PC-3 (cell line): ENCODE measurements at regions not wholly inside any gene's neighbourhood (a gene's known extent, or its start where the extent isn't known, plus 50 kb on each side); places are given as distances from the start of the nearest gene placed in this dataset.

Experiments
- ATAC-seq: fragments of 200-7000 bp; cut with Tn5 transposase; 2 replicates; pipeline ENCODE4 v1.9.1; 2020; ENCODE audit warnings: mild to moderate bottlenecking, moderate library complexity
- BruUV-seq: library from RNA; stranded (reverse); fragments of 400-500 nt; replicated peaks from 2 replicates; lab custom pipeline; 2021; lab: Mats Ljungman, UMichigan
- CTCF ChIA-PET: fragments of 300-600 bp; sonication (Branson Sonifier 250); formaldehyde crosslinking; loops from one replicate; lab custom pipeline; 2022; ENCODE audit warnings: antibody characterized with exemption; lab: Charles Lee
- POLR2A ChIA-PET: fragments of 300-600 bp; sonication (Branson Sonifier 250); formaldehyde crosslinking; loops from one replicate; lab custom pipeline; 2022; ENCODE audit warnings: antibody characterized with exemption; ENCODE audit not compliant: unreplicated experiment; lab: Charles Lee
- DNase-seq: peaks from one replicate; pipeline ENCODE4 v3.0.0-alpha.2; 2015
- H2AFZ ChIP-seq: fragments of 300-600 bp; sonication (generic); 2 replicates; pipeline ENCODE4 v1.6.0; 2016; ENCODE audit warnings: antibody characterized with exemption, low read length
- H3F3A ChIP-seq: fragments of 300-600 bp; sonication (generic); one replicate; pipeline ENCODE4 v1.6.0; 2017; ENCODE audit warnings: antibody characterized with exemption, low read length, control low read depth, mild to moderate bottlenecking; ENCODE audit not compliant: unreplicated experiment
- H3K27ac ChIP-seq: fragments of 300-600 bp; sonication (generic); 2 replicates; pipeline ENCODE4 v1.5.1; 2016; ENCODE audit warnings: mild to moderate bottlenecking, low read length
- H3K27me3 ChIP-seq: fragments of 300-600 bp; sonication (generic); 2 replicates; pipeline ENCODE4 v1.6.1; 2016; ENCODE audit warnings: low read length, mixed read lengths
- H3K36me3 ChIP-seq: fragments of 300-600 bp; sonication (generic); 2 replicates; pipeline ENCODE4 v1.6.1; 2016; ENCODE audit warnings: low read depth, mixed run types, low read length, mixed read lengths
- H3K4me1 ChIP-seq: fragments of 300-600 bp; sonication (generic); 2 replicates; pipeline ENCODE4 v1.5.1; 2016; ENCODE audit warnings: low read length; ENCODE audit not compliant: insufficient read depth
- H3K4me2 ChIP-seq: fragments of 300-600 bp; sonication (generic); 2 replicates; pipeline ENCODE4 v1.6.0; 2016; ENCODE audit warnings: low read length
- H3K4me3 ChIP-seq: fragments of 300-600 bp; sonication (generic); 2 replicates; pipeline ENCODE4 v1.5.1; 2016; ENCODE audit warnings: mild to moderate bottlenecking, low read length, mixed read lengths
- H3K79me2 ChIP-seq: fragments of 300-600 bp; sonication (generic); 2 replicates; pipeline ENCODE4 v1.6.1; 2017; ENCODE audit warnings: low read length, mixed read lengths
- H3K9ac ChIP-seq: fragments of 300-600 bp; sonication (generic); 2 replicates; pipeline ENCODE4 v1.6.0; 2016; ENCODE audit warnings: mild to moderate bottlenecking, low read length
- H3K9me2 ChIP-seq: fragments of 300-600 bp; sonication (generic); replicated peaks from 2 replicates; pipeline ENCODE4 v1.6.1; 2016; ENCODE audit warnings: mixed run types, low read length, mixed read lengths
- H3K9me3 ChIP-seq: fragments of 300-600 bp; sonication (generic); 2 replicates; pipeline ENCODE4 v1.6.1; 2016; ENCODE audit warnings: low read length, mixed read lengths
- H4K20me1 ChIP-seq: fragments of 300-600 bp; sonication (generic); 2 replicates; pipeline ENCODE4 v1.6.1; 2016; ENCODE audit warnings: low read length, mixed read lengths
- CTCF ChIP-seq: fragments of 300-600 bp; sonication (generic); conservative IDR thresholded peaks from 2 replicates; pipeline ENCODE4 v1.5.1; 2017; ENCODE audit warnings: antibody characterized with exemption, low read depth, mild to moderate bottlenecking, low read length
- EZH2 ChIP-seq: fragments of 300-600 bp; sonication (generic); IDR thresholded peaks from one replicate; pipeline ENCODE4 v1.6.1; 2017; ENCODE audit warnings: antibody characterized with exemption, mild to moderate bottlenecking, low read length; ENCODE audit not compliant: unreplicated experiment
- EZH2phosphoT487 ChIP-seq: fragments of 300-600 bp; sonication (generic); IDR thresholded peaks from 2 replicates; pipeline ENCODE4 v1.6.1; 2018; ENCODE audit warnings: mild to moderate bottlenecking, antibody characterized with exemption, low read length, borderline replicate concordance
- intact Hi-C: fragments of 100-400 bp; cut with micrococcal nuclease; formaldehyde crosslinking; loops from 2 replicates; pipeline ENCODE4 v1.9.0; 2023

DNA sequence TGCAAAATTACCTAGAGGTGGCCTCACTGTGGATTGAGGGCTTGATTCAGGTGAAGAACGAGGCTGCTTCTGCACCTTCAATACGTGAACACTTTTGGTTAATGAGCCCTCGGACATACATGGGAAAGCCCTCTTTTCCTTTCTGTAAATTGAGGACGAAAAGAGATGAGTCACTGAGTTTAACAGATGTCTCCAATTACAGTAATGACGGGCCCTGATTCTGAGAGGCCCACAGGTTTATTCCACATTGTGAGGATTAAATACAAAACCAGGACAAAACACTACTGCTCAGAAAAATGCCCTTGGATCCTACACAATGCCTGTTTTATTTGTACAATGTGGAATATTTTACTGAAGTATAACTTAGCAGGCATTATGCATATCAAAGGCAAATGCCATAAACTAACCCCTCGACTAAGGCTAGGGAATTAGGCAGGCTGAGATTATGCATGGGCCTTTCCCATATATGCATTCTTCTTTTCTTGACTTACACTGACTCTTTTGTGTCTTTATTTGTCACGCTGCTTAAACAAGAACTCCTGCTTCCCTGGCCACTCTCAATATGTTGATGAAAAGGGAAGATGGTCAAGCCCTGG is 819.9 kb downstream of the OLFM4 start:
- Histone ChIP-seq H3K27ac (no peak overlapping the region), H2AFZ (peak overlapping the region; percentile 45; the same call in 1 of the 2 replicates), H3K4me1 (no peaks in the 10 kb centered on the region), H3K79me2 (no peaks in the 10 kb centered on the region), H3K9me2 (no peaks in the 10 kb centered on the region), H4K20me1 (no peaks in the 10 kb centered on the region), H3K9ac (no peak overlapping the region), H3K27me3 (no peaks in the 10 kb centered on the region), H3K4me3 (no peak overlapping the region), H3K4me2 (0 out of 2 replicates have a peak overlapping the region, but pooled peaks have one; percentile 34), H3K36me3 (no peaks in the 10 kb centered on the region), H3F3A (no peaks in the 10 kb centered on the region), H3K9me3 (no peaks in the 10 kb centered on the region)
- peak; percentile 47; the same call in 1 of the 2 replicates for ATAC-seq
- peak; percentile 6 for DNase-seq
- CTCF ChIA-PET: no interaction called here
- no TSS peak for BruUV-seq
- intact Hi-C loops: no loop called here
- POLR2A ChIA-PET: no interaction called here
- TF ChIP-seq EZH2phosphoT487 (no peak), CTCF (no peak), EZH2 (no peak)

DNA sequence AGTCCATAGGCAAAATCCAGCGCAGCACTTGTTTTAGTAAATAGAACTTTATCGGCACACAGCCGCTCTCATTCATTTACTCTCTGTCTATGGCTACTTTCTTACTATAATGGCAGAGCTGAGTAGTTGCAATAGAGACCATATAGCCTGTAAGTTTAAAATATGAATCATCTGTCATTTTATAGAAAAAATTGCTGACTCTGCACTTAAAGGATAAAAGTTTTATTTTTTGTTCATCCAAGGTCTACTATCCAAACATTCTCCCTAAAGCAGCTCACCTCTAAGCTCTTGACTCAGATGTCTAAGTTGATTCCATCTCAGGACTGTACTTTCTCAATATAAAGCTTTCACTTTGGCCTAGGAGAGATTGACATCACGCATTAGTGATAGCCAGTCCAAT is 825.7 kb downstream of the OLFM4 start:
- CTCF ChIA-PET: no interaction called here

More for the DNA sequence above, 825.7 kb downstream of the OLFM4 start:
- Histone ChIP-seq H3K4me3 (no peak overlapping the region), H3K9ac (no peak overlapping the region), H2AFZ (no peak overlapping the region), H3K9me3 (no peaks in the 10 kb centered on the region), H3K27me3 (no peaks in the 10 kb centered on the region), H3K79me2 (no peaks in the 10 kb centered on the region), H3K9me2 (no peaks in the 10 kb centered on the region), H3K36me3 (no peaks in the 10 kb centered on the region), H3F3A (no peaks in the 10 kb centered on the region), H3K4me1 (no peaks in the 10 kb centered on the region), H3K4me2 (no peak overlapping the region), H3K27ac (no peak overlapping the region), H4K20me1 (no peaks in the 10 kb centered on the region)
- no peak for DNase-seq
- ATAC-seq: no peak
- intact Hi-C loops: no loop called here
- TF ChIP-seq EZH2phosphoT487 (no peak), CTCF (no peak), EZH2 (no peak)
- no TSS peak for BruUV-seq
- POLR2A ChIA-PET: no interaction called here
